Daoy (cell line): ENCODE measurements at regions not wholly inside any gene's neighbourhood (a gene's known extent, or its start where the extent isn't known, plus 50 kb on each side); places are given as distances from the start of the nearest gene placed in this dataset.

Experiments used
- DNase-seq: peaks from one replicate; pipeline ENCODE4 v3.0.0-alpha.2; 2015; ENCODE audit warnings: low read depth

DNA sequence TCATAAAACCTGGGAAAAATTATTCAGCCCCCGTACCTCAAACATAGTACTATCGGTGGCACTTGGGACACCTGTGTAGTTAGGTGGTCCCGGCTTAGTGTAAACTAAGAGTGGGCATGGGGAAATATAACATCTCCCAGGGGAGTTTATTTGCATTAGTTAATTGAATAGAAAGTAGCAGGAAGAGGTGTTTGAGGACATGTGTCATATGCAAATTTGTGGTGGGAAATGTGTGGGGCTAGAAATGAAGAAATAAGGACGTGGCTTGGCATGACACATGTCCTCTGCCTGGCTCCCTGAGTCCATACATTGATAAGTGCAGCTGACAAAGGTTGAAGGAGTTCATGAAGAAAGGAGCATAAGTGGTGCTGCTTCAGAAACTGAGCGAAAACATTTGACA, 483.6 kb downstream of the SH2D1A start:
- no peak for DNase-seq

DNA sequence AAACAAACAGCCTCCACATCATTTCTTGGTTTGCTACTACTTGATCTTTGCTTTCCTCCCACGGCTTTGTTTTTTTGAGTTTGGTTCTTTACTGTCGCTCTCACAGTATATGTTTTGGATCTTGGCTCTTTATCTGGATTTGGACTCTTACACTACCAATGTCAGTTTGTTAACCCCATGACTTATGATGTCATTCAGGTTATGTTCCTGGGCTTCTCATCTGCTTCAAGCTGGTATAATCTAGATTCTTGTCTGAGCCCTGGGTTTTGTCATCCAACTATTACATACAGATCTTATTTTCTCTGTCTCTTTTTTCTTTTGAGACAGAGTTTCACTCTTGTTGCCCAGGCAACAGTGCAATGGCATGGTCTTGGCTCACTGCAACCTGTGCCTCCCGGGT, 482.9 kb upstream of the TEX13C start:
- no peak for DNase-seq

GRCh38 chrX:124842205-124842604, 477.5 kb upstream of the TEX13C start:
- DNase-seq, result no peak

- DNase-seq, result no peak
Measured at GRCh38 chrX:124860736-124861135, 458.9 kb upstream of the TEX13C start.

DNA sequence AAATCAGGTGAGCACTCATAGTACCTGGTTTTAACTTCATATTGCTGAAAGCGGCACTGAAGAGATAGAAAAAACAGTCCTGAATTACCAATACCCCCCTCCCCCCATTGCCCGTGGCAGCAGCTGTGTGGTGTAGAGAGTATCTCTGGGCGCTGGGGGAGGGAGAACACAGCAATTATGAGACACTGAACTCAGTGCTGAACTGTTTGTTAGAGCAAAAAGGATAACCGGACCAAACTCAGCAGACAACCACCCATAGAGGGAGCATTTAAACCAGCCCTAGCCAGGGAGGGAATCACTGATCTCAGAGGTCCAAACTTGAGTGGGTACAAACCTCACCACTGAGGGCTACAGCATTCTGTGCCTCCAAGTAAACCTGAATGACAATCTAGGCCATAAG, 457.4 kb upstream of the TEX13C start:
- DNase-seq, result no peak

GRCh38 chrX:124863303-124863702, 456.4 kb upstream of the TEX13C start:
- DNase-seq, result no peak

- no peak for DNase-seq
Measured at GRCh38 chrX:124887572-124887971, 432.1 kb upstream of the TEX13C start.

- DNase-seq, result no peak
Measured at GRCh38 chrX:124895947-124896346, 423.7 kb upstream of the TEX13C start.

- DNase-seq, result no peak
Measured at GRCh38 chrX:124902953-124903352, 416.7 kb upstream of the TEX13C start.

DNA sequence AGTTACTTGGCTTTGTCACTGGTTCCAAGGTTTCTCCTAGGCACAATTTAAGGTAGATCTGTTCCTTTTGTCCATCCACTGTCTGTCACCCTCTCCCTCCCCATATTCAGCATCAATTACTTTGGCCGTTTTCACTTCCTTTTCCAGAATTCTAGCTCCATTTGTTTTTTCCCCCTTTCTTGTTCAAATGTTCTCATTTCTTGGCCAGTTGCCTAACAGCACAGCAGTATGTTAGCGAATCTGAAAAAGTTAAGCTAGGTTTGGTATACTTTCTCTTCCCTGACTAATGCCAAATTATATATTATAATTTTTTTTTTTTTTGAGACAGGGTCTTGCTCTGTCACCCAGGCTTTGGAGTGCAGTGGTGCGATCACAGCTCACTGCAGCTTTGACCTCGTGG, 409.1 kb upstream of the TEX13C start:
- DNase-seq, result no peak

DNA sequence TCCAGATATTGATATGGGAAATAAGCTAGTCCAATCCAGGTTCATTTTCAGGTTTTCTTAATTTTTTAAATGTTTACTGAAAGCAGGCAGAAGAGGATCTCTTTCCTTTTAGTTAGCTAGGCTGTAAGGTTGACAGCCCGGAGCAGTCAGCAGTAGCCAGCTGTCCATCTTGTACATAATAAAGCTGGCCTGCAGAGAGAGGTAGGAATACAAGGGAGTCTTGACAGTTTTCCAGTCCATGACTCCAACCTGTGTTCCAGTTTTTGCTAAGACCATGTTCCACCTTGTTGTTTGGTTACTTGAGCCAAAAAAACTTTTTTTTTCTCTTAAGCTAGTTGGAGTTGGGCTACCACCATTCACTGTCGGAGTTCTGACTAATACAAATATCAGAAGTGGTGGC, 402.7 kb upstream of the TEX13C start:
- DNase-seq, result no peak

DNA sequence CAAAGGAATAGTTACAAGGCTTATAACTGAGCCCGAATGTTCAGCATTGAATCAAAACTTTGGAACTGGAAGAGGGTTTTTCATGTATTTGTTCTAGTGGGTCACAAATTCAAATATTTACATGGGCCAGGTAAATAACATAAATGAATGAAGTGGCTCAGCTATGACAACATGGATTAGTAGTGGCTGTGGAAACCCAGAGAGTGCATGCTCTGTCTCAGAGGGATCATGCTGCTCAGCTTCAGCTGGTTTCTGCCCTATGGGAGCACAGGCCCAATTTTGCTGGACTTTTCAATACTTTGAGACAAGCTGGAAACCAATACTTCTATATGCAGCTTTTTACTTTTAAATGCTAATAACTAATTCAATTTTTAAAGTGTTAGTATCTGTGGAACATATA, 394.0 kb upstream of the TEX13C start:
- no peak for DNase-seq

DNA sequence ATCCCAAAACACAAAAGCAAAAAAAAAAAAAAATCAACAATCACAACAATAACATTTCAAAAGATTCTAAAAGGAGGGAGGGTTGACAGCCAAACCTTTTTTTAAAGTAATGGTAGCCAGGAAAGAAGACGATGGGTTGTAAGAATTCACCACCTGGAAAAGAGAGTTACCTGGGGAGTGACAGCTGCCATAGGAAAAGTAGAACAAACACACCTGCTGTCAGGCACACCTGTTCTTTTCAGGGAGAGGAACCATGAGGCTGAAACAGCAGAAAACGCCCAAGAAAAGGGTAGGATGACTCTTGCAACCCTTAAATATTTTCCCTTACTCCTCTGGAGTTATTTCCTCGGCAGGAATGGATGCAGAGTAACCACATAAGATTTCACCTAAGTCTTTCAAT, 388.4 kb upstream of the TEX13C start:
- no peak for DNase-seq

GRCh38 chrX:124931958-124932357, 387.7 kb upstream of the TEX13C start:
- no peak for DNase-seq

- no peak for DNase-seq
Measured at GRCh38 chrX:124938715-124939114, 381.0 kb upstream of the TEX13C start.

- no peak for DNase-seq
Measured at GRCh38 chrX:124940531-124940930, 379.1 kb upstream of the TEX13C start.

GRCh38 chrX:124954402-124954801, 365.3 kb upstream of the TEX13C start:
- DNase-seq, result no peak

- no peak for DNase-seq
Measured at GRCh38 chrX:124960454-124960853, 359.2 kb upstream of the TEX13C start.

DNA sequence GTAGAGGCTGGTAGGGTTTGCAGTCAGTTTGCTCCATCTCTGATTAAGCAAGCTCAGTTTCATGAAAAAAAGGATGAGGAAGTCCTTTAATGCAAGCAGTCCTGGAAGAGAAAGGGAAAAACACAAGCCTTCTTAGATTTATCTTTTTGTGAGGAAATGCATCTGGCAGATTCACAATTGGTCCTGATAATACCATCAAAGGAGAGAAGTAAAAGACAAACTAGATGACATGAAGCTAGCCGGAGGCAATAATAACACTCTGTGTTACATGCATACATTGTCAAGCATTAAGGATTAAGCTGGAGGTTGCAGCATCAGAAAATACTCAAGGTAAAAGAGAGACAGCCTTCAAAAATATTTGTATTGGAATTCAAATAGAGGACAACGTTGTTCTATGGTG, 356.0 kb upstream of the TEX13C start, which contains the start of gene TENM1:
TENM1 (minus strand) TSS at position 101 of the 400 bp plus-strand sequence.
- DNase-seq, result no peak

DNA sequence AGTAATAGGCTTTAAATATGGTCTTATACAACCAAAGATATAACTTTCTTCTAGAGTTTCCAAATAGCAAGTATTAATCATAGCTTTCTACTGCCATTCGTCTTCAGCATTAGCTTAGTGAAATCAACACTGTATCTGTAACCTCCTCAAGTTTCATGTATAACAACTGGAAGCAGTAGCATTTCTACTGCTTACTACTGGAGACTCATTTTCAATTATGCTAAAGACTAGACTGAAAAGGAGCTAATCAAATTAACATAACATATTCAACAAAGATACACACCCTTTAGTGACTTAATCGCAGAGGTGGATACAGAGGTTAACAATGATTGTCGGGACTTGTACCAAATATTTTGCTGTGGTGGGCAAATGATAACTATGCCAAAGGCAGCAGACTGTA, 344.2 kb upstream of the TEX13C start:
- DNase-seq, result no peak

- no peak for DNase-seq
Measured at GRCh38 chrX:124981420-124981819, 338.3 kb upstream of the TEX13C start.

GRCh38 chrX:124984140-124984813, 335.4 kb upstream of the TEX13C start:
- DNase-seq, result no peak

- DNase-seq, result no peak
Measured at GRCh38 chrX:124986284-124986683, 333.4 kb upstream of the TEX13C start.

DNA sequence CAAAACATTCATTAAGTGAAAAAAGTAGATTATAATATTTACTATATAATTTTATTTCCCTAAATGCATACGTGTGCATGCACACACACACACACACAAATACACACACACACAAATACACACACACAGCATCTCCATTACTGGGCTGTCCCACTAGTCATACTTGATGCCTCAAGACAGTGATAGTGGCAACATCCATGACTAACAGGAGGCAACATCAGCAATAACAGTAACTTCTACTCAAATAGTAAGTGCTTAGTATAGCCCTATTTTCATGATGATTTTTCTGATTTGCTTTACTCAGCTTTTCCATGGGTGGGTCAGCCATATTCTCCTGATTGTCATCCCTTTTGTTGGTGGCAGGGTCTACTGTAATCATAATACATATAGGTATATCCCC, 325.9 kb upstream of the TEX13C start:
- DNase-seq, result no peak
